GM21515 (cell line): ENCODE measurements at regions not wholly inside any gene's neighbourhood (a gene's known extent, or its start where the extent isn't known, plus 50 kb on each side); places are given as distances from the start of the nearest gene placed in this dataset.

ENCODE experiments used
- ATAC-seq: cut with Tn5 transposase; IDR thresholded peaks from one replicate; pipeline ENCODE4 v1.9.1; 2021; ENCODE audit not compliant: unreplicated experiment

DNA sequence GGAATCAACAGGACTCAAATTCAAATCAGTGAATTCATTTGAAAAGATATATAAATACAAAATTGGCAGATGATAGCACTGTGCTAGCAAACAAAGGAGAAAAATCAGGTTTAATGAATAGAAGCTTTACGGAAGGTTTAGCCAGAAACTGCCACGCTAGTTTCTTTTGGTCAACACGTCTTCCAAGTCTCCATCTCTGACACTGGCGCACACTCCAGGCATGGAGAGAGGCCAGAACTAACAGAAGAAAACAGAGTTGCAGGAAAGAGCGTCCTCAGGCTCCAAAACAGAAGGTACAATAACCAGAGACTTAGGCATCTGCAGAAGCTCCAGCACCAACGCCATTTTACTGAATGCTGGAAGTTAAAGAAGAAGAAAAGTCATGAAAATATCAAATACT, 497.3 kb upstream of the FRG1 start:
- ATAC-seq, result no peak

DNA sequence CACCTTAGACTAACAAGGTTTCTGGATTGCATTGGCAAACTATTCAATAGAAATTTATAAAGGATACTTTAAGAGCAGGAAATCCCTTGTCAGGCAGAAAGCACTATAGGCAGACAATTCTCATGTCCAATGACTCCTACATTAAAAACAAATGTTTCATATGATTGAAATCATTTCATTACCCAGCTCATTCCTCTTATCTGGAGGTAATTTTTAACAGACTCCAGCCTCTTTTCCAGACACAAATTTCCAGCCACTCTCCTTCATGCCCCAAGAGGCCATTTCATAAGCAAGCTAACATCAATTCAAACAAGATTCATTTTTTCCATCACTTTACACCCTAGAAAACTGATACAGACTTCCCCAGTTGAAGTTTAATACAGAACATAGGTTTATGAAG, 495.1 kb upstream of the FRG1 start:
- no peak for ATAC-seq

DNA sequence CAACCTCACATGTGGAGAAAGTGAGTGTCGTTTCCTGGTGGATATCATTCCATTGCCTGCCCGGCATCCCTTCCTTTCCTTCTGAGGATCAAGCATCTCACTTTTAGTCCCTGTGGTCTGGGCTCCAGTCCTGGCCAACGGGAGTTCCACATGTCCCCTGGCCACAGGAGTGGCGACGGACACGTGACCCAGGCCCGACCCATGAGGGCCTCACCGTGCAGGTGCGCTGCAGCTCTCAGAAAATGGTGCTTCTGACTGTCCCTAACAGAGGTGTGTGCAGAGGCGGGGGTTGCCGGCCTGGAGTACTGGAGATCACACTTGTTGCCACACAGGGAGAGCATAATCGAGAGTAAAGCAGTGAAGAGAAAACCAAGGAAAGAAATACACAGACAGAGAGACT, 476.9 kb upstream of the FRG1 start:
- ATAC-seq, result no peak

DNA sequence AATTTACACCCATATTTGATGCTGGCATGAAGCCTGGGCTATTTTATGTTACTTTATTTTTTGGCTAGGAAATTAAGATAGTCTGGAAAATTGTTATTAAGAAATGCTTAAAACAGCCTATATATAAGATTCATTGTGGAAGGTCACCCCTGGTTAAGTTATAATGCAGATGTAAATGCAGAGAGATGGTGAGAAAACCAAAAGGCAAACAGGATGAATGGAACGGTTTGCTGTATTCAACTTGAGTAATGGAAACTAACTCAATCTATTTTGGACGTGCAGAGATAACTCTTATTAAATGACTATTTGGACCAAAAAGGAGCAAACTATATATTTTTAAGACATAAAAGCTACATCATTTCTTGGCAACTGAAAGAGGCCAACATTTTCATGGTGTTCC, 446.3 kb upstream of the FRG1 start:
- no peak for ATAC-seq

DNA sequence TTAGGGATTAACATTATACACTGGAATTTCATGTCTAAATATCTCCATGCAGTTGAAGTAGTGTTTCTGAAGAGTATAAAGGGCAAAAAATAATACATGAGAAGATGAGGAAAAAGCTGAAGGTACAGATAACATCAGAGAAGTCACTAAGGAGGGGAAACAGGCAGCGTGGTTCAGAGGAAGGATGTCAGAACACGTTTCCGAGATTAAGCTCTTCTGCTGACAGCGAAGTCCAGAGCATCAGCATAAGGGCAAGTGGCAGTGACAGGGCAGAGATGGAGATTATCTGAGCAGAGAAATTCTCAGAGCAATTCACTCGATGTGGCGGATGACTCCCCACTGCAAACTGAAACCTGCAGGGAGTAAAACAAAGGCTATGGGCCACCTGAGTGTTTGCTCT, 443.2 kb upstream of the FRG1 start:
- no peak for ATAC-seq

DNA sequence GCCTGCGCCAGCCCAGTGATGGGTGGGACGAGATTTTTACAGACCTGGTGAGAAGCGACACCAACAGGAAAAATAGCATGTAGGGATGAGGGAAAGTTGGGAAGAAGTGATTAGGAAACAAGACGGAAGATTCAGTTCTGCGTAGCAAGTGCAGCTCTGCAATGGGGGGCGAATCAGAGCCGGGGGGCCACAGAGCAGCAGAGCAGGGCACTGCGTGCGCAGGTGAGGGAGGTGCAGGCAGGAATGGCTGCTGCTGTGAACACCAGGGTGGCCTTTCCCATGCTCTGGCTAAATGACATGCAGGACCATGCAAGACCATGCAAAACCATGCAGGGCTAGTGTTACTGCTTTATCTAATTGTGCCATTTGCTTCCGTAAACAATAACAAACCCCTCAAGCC, 442.7 kb upstream of the FRG1 start:
- ATAC-seq, result no peak

DNA sequence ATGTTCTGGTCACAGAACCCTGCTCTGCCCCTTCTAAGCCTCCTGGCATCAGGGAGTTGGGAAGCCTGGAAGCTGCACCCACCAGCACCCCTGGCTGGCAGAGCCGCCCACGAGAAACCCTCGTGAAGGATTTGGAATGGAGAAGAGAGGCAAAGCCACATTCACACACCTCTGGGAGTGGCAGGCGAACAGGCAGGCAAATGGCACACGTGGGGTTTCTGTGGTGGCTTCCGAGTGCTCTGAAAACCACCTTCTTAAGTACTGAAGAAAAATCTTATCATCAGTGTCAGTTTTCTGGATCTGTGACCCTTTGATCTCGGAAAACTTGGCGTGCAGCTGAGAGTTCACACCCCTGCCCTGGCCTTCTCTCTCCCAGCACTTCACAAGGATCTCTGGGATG, 442.2 kb upstream of the FRG1 start:
- ATAC-seq, result no peak

DNA sequence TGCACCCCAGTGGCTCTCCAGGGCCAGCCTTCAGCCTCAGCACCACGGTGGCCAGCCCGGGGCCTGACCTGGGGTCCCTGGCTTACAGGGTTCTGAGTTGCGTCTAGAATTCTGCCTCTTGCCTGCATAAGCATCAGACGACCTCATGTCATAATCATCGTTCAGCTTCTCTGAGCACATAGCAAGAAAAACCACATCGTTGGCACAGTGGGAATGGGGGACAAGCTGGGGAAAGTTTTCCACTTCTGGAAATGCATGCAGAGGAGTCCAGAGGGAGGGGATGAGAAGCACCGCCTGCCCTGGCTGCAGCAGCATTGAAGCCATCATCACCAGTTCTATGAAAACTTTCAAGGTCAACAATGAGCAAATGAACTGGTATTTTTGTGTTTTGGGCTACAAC, 441.0 kb upstream of the FRG1 start:
- no peak for ATAC-seq

DNA sequence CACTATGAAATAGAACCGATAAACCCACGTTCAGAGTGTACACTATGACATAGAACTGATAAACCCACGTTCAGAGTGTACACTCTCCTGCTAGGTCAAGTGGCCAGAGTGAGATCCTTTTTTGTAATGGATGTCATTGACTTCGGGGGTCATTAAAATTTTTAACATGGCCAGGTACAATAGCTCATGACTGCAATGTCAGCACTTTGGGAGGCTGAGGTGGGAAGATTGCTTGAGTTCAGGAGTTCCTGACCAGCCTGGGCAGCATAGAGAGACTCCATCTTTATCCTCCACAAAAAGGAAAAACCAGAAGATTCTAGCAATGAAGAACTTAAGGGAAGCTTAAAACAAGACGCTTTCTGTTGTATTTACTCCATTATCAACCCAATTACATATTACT, 439.7 kb upstream of the FRG1 start:
- ATAC-seq, result no peak

DNA sequence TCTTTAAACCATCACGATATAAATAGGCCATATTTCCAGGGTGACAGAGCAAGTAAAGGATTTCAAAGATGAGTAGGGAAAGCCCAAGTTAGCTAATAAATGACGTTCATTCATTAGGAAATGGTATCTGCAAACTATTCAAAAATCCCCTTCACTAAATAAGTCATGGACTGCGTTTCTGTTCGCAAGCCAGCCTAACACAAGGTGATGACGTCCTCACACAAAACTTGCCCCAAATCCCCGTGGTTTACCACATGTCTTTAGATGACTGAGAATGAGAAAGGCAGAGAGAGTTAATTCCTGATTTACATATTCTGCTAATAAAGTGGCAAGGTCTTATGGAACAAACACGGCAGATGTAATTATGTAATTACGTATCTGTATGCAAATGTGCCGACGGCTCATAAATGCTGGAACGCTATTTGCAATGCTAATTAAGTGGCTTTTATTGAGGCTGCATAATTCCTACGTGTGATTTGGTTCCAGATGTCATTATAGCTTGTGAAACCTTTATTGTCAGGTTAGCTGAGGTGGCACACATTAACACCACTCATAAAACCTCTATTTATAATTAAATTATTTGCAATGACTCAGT, 437.7 kb upstream of the FRG1 start:
- no peak for ATAC-seq

DNA sequence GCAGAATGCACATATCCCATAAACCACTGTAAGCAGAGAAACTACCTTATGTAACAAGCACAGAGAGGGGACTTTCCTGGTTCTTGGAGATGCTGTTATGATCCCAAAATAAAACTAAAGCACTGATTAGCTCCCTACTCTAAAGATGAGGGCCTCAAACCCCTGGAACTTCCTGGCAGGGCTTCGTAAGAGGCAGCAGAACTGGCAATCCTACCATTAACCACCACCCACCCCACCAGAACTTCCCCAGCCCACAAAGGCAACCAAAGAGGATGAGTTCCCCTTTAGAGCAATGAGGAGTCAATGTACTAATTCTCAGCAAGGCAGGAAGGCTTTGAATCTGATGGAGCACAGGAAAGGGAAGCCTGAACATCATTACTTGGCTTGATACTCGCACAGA, 436.5 kb upstream of the FRG1 start:
- ATAC-seq, result no peak

DNA sequence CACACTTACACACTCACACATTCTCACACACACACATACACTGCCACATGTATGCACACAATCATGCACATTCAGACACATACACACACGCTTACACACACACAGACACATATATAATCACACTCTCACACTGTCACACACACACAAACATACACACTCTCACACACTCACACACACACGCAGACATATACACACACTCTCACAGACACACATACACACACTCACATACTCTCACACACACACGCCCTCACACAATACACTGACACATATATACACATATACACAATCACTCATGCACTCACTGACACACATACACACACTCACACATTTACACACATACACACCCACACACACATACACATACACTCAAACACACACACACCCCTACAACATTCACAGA, 435.3 kb upstream of the FRG1 start:
- no peak for ATAC-seq

DNA sequence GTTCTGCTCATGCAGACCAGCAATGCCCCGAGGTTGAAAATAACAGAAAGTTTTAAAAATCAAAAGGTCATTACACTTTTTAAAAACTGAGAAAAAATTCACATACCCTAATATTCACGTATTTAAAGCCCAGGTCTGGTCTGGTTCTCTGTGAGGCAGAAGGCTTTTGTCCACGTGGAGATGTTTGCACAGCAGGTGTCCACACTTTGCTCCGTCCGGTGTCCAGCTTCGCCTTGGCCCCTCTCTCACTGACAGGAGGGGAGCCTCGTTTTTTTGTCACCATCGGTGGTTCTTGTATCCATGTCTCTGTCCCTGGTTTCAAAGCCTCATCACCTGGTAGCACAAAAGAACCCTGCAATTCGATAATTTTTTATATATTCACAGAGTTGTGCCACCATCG, 434.6 kb upstream of the FRG1 start:
- ATAC-seq, result no peak

DNA sequence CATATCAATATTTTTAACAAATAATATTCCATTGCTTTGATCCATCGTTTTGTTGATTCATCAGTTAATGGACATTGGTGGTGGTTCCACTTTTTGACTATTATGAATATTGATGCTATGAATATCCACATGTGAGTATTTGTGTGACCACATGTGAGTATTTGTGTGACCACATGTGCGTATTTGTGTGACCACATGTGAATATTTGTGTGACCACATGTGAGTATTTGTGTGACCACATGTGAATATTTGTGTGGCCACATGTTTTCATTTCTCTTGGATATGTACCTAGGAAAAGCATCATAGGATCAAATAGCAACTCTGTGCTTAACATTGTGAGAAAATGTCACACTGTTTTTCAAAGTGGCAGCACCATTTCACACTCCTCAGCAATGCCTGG, 433.6 kb upstream of the FRG1 start:
- ATAC-seq, result no peak

DNA sequence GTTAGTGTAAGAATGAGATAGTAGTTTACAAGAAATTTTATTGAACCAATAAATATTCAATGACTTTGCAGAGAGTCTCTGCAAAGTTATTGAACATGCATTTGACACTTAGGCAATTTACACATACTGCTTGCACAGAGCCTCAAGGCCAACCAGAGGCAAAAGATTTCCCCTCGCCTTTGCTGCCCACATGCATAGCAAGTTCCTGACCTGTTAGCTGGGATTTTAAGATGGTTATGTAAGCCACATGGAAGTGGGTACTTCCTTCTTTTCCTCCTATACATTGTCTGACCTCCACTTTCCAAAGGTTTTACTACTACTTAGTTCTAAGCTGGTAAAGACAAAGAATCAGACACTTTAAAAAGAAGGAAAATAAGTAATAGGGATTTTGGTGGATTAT, 430.1 kb upstream of the FRG1 start:
- ATAC-seq, result no peak

DNA sequence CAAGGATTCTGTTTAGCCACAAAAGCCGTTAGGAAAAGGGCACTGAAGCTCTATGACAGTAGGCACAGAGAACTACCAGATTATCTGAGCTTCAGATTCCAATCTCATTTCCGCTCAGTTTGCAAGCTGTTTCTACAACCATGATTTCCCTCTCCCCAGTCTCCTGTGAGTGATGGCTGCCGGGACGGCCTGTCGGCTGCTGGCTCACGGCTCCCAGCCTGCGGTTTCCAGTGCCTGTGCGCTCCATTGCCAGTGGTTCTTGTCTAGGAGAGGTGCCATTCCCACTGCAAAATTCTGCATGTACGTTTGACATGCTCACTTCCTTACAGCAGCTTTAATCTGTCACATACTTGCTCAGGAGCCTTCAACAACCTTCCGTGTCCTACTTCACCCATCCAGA, 429.1 kb upstream of the FRG1 start:
- ATAC-seq, result no peak

DNA sequence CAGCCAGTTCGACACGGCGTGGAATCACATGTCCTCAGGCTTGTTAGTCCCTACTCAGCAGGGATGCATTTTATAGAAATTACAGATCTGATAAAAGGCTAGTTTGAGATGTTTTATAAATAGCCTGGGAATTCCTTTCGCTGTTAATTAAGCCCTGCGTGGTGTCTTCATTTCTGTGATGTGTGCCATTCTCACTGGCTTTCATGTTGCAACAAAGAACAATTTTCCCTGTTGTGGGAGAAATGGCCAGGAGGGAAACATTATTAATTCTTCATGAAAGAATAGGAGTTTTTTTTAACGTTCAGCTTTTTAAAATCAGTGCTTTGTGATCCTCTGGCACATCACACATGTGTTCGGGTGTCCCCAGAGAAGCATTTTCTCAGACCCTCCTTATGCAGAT, 427.3 kb upstream of the FRG1 start:
- no peak for ATAC-seq

DNA sequence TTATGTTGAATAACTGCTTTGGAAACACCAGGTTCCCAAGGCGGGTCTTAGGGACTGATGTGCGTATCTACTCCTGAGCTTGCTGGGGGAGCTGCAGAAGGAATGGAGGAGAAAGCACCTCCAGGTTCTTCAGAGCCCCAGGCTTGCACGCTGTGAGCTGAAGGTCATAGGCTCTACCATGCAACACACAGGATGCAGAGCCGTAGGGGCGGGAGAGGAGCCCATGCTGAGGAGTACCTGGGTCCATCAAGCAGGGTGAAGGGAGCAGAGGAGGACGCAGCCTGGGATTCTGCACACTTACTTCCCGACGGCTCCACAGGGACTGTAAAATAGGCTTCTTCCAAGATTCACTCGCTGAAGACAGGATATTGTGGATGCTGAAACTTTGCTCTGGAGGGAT, 426.5 kb upstream of the FRG1 start:
- no peak for ATAC-seq

DNA sequence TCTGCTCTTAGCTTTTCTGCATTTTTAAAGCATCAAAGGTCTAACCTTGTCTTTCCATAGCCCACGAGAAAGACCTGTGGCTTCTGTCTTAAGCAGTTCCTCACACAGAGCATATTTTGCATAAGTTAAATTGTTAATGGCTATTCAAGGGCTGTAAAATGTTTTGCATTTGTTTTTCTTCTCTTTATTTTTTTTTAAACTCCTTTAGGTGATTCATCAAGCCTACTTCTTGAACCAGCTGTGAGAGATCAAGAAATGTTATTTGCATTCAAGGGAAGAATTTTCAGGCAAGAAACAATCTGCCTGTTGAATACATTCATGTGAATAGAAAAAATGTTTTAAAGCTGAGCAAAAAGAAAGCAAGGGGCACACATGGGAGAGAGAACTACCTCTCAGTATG, 423.8 kb upstream of the FRG1 start:
- ATAC-seq, result no peak

DNA sequence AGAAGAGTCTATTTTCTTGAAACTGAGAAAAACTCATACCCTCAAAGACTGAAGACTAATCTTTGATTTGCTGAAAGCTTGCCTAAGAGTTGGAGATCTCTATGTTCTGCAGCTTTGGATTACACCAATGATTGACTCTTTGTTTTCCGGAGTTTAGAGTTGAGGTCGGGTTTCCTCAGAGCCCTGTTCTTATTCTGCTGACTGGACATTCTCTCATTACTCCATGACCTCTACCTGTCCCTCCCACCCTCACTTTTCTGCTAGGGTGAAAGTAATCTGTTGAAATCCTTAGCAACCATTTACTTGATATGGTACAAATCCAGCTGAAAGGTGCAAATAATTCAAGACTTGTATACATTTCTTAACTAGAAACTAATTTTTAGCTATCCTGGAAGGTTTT, 421.5 kb upstream of the FRG1 start:
- no peak for ATAC-seq

DNA sequence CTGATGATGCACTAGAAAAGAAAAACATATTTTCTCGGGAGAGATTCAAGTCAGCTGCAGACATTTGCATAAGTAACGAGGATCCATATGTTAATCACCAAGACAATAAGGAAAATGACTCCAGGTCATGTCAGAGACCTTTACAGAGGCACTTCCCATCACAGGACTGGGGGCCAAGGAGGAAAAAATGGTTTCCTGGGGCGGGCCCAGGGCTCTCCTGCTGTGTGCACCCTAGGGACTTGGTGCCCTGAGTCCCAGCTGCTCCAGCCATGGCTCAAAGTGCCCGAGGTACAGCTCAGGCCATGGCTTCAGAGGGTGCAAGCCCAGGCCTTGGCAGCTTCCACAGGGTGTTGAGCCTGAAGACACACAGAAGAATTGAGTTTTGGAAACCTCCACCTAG, 415.4 kb upstream of the FRG1 start:
- no peak for ATAC-seq

DNA sequence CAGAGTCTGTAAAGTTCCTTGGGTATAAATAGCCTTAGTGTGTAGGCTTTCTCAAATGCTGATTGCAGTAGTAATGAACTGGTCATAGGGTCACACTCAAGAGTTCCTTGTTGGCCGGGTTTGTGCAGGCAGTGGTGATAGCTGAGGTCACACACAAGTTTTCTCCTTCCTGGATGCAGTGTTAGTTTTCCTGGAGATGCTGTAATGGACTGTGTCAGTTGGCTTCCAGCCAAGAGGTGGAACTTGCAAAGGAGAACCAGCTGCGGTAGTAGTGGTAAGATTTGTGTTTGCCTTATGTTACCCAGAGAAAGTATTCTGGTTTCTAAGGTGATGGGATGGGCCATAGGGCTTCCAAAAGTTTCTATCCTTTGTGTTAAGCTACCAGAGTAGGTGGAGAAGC, 409.8 kb upstream of the FRG1 start:
- no peak for ATAC-seq

DNA sequence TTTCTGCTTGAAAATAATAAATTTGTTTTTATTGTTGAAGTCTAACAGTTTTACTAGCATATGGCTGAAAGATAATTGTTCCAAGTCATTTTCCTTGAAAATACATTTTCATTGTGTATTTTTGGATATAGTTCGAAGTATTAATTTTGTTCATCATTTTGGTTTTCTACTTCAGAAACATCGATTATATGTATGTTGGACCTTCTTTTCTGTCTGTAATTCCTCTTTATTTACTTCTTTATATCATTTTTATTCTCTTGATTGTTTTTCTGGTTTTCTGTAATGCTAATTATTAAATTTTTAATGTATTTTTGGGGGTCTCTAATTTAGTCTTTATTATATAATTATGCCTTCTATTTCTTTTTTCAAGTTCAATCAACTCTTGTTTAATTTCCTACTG, 407.1 kb upstream of the FRG1 start:
- ATAC-seq, result no peak

DNA sequence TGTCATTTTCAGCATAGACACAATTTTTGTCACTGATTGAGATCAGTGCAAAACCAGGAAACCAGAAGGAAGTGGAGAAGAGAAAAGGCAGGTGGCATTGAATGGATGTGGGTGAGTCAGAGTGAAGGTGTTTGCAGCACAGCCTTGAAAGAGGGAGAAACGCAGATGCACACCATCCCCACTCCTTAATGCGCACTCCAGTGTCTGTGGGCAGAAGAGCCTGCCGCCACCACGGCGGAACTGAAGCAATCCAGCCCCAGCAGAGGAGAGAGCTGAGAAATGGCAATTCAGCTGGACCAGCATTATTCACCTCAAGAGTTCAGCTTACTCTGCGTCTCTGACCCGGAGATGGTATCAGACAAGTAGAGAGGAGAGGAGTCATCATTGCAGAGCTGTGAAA, 393.1 kb upstream of the FRG1 start:
- no peak for ATAC-seq
